ENCODE measurements at regions not wholly inside any gene's neighbourhood (a gene's known extent, or its start where the extent isn't known, plus 50 kb on each side); places are given as distances from the start of the nearest gene placed in this dataset.

DNA sequence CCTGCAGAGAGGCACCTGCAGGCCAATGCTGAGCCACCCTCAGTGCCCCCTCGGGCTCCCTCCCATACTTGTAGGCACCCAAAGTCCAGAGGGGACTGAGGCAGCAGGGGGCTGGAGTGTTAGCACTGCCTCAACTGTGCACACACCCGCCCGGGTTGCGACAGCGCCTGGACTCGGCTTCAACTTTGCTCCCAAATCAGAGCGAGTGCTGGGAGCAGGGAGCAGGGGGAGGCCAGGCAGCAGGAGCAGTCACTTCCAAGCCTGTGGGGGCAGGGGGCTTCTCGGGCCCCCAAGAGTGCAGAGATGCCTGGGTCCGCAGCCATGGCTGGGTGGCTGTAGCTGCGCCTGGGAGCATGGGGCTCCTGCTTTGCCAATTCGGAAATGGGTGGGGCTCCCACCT is 79.5 kb downstream of the DISP1 start:
- TF ChIP-seq, protein P1, sequence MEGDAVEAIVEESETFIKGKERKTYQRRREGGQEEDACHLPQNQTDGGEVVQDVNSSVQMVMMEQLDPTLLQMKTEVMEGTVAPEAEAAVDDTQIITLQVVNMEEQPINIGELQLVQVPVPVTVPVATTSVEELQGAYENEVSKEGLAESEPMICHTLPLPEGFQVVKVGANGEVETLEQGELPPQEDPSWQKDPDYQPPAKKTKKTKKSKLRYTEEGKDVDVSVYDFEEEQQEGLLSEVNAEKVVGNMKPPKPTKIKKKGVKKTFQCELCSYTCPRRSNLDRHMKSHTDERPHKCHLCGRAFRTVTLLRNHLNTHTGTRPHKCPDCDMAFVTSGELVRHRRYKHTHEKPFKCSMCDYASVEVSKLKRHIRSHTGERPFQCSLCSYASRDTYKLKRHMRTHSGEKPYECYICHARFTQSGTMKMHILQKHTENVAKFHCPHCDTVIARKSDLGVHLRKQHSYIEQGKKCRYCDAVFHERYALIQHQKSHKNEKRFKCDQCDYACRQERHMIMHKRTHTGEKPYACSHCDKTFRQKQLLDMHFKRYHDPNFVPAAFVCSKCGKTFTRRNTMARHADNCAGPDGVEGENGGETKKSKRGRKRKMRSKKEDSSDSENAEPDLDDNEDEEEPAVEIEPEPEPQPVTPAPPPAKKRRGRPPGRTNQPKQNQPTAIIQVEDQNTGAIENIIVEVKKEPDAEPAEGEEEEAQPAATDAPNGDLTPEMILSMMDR (IDR thresholded peaks at IDR 0.05) = no peak
- no peak for TF ChIP-seq POLR2A (IDR thresholded peaks at IDR 0.05)

All from right lobe of liver (tissue), 4 donors.